ENCODE measurements at regions not wholly inside any gene's neighbourhood (a gene's known extent, or its start where the extent isn't known, plus 50 kb on each side); places are given as distances from the start of the nearest gene placed in this dataset.

DNA sequence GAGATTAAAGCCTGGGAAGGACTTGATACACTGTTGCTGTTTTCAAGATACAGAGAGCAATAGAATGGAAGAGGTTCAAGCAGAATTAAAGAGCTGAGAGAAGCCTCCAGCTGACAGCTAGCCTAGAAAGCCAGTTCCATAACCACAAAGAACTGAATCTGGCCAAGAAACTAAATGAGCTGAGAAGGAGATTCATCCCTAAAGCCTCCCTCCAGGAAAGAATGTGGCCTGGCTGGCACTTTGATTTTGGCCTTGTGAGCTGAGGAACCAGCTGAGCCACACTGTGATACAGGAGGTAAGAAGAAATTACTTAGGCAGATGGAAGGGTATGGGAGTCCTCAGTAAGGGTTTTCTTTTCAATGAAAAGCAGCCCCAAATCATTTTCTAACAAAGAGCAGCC, 324.1 kb downstream of the PHF14 start:
- TF ChIP-seq, protein P1, sequence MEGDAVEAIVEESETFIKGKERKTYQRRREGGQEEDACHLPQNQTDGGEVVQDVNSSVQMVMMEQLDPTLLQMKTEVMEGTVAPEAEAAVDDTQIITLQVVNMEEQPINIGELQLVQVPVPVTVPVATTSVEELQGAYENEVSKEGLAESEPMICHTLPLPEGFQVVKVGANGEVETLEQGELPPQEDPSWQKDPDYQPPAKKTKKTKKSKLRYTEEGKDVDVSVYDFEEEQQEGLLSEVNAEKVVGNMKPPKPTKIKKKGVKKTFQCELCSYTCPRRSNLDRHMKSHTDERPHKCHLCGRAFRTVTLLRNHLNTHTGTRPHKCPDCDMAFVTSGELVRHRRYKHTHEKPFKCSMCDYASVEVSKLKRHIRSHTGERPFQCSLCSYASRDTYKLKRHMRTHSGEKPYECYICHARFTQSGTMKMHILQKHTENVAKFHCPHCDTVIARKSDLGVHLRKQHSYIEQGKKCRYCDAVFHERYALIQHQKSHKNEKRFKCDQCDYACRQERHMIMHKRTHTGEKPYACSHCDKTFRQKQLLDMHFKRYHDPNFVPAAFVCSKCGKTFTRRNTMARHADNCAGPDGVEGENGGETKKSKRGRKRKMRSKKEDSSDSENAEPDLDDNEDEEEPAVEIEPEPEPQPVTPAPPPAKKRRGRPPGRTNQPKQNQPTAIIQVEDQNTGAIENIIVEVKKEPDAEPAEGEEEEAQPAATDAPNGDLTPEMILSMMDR (IDR thresholded peaks at IDR 0.05 in 2 of 3, conservative IDR thresholded peaks at IDR 0.05 in 1 of 3; ENCODE audit: borderline replicate concordance in 1 of 3, insufficient read depth in 1 of 3, low read depth in 2 of 3, low read length in 2 of 3), result no peak
- no peak for TF ChIP-seq YY1 (IDR thresholded peaks at IDR 0.05; ENCODE audit: extremely low read depth, insufficient replicate concordance, low read depth, low read length)
- no peak for TF ChIP-seq EZH2 (IDR thresholded peaks at IDR 0.05)
- TF ChIP-seq, protein P2, sequence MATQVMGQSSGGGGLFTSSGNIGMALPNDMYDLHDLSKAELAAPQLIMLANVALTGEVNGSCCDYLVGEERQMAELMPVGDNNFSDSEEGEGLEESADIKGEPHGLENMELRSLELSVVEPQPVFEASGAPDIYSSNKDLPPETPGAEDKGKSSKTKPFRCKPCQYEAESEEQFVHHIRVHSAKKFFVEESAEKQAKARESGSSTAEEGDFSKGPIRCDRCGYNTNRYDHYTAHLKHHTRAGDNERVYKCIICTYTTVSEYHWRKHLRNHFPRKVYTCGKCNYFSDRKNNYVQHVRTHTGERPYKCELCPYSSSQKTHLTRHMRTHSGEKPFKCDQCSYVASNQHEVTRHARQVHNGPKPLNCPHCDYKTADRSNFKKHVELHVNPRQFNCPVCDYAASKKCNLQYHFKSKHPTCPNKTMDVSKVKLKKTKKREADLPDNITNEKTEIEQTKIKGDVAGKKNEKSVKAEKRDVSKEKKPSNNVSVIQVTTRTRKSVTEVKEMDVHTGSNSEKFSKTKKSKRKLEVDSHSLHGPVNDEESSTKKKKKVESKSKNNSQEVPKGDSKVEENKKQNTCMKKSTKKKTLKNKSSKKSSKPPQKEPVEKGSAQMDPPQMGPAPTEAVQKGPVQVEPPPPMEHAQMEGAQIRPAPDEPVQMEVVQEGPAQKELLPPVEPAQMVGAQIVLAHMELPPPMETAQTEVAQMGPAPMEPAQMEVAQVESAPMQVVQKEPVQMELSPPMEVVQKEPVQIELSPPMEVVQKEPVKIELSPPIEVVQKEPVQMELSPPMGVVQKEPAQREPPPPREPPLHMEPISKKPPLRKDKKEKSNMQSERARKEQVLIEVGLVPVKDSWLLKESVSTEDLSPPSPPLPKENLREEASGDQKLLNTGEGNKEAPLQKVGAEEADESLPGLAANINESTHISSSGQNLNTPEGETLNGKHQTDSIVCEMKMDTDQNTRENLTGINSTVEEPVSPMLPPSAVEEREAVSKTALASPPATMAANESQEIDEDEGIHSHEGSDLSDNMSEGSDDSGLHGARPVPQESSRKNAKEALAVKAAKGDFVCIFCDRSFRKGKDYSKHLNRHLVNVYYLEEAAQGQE (IDR thresholded peaks at IDR 0.05; ENCODE audit: low read depth), result no peak
- no peak for TF ChIP-seq SRF (IDR thresholded peaks at IDR 0.05; ENCODE audit: low read depth)
- no peak for TF ChIP-seq FOSL1 (IDR thresholded peaks at IDR 0.05; ENCODE audit: low read depth)
- no peak for TF ChIP-seq CEBPB (IDR thresholded peaks at IDR 0.05; ENCODE audit: low read depth)
- no peak for TF ChIP-seq POLR2A (IDR thresholded peaks at IDR 0.05; ENCODE audit: borderline replicate concordance, extremely low read depth, insufficient read depth, insufficient read length)
- TF ChIP-seq SIN3A (IDR thresholded peaks at IDR 0.05; ENCODE audit: low read depth), result no peak
- TF ChIP-seq EGR1 (IDR thresholded peaks at IDR 0.05; ENCODE audit: low read depth), result no peak
- no peak for TF ChIP-seq RAD21 (IDR thresholded peaks at IDR 0.05; ENCODE audit: low read depth)
- no peak for TF ChIP-seq SP1 (IDR thresholded peaks at IDR 0.05; ENCODE audit: low read depth)

Data from HCT116 (cell line).